IMR-90 (cell line): ENCODE measurements at regions not wholly inside any gene's neighbourhood (a gene's known extent, or its start where the extent isn't known, plus 50 kb on each side); places are given as distances from the start of the nearest gene placed in this dataset.

Experiments
- ATAC-seq: fragments of 200-7000 bp; cut with Tn5 transposase; 2 replicates; pipeline ENCODE4 v1.9.1; 2020; ENCODE audit warnings: low read depth, mild to moderate bottlenecking, moderate library complexity
- BruUV-seq: library from RNA; stranded (reverse); fragments of 400-500 nt; replicated peaks from 2 replicates; lab custom pipeline; 2021; lab: Mats Ljungman, UMichigan
- CTCF ChIA-PET: fragments of 300-600 bp; formaldehyde crosslinking; extraction: SDS; loops from one replicate; lab custom pipeline; 2021; ENCODE audit warnings: antibody characterized with exemption; lab: Yijun Ruan, JAX
- POLR2A ChIA-PET: fragments of 300-600 bp; sonication (Branson Sonifier 250); formaldehyde crosslinking; loops from one replicate; lab custom pipeline; 2022; ENCODE audit warnings: antibody characterized with exemption; ENCODE audit not compliant: unreplicated experiment; lab: Charles Lee
- DNase-seq: peaks from one replicate; pipeline ENCODE4 v3.0.0; 2013
- H2AFZ ChIP-seq: replicated peaks from 2 replicates; pipeline ENCODE3; 2013; ENCODE audit warnings: low read length, mild to moderate bottlenecking; ENCODE audit not compliant: poor library complexity
- H2AK5ac ChIP-seq: 2 replicates; pipeline ENCODE4 v1.6.1; 2013; ENCODE audit warnings: low read depth, low read length, inconsistent platforms
- H2AK9ac ChIP-seq: replicated peaks from 2 replicates; pipeline ENCODE3; 2013; ENCODE audit warnings: mild to moderate bottlenecking, low read depth, low read length, moderate library complexity; ENCODE audit not compliant: poor library complexity
- H2BK120ac ChIP-seq: 2 replicates; pipeline ENCODE4 v1.6.1; 2013; ENCODE audit warnings: low read depth, low read length, inconsistent platforms
- H2BK15ac ChIP-seq: 3 replicates; pipeline ENCODE4 v1.6.1; 2013; ENCODE audit warnings: low read depth, low read length, inconsistent platforms
- H2BK20ac ChIP-seq: 2 replicates; pipeline ENCODE4 v1.6.1; 2013; ENCODE audit warnings: low read depth, mild to moderate bottlenecking, inconsistent platforms, low read length, moderate library complexity
- H2BK5ac ChIP-seq: 2 replicates; pipeline ENCODE4 v1.6.1; 2013; ENCODE audit warnings: mild to moderate bottlenecking, low read depth, low read length, inconsistent platforms; ENCODE audit not compliant: poor library complexity, severe bottlenecking
- H3K14ac ChIP-seq: replicated peaks from 2 replicates; pipeline ENCODE4 v1.6.1; 2013; ENCODE audit warnings: low read depth, low read length, inconsistent platforms
- H3K18ac ChIP-seq: 2 replicates; pipeline ENCODE4 v1.6.1; 2013; ENCODE audit warnings: low read depth, low read length, control low read depth
- H3K23ac ChIP-seq: 2 replicates; pipeline ENCODE4 v1.6.1; 2013; ENCODE audit warnings: low read depth, low read length, inconsistent platforms
- H3K27ac ChIP-seq: 2 replicates; pipeline ENCODE4 v1.5.1; 2013; ENCODE audit warnings: mild to moderate bottlenecking, control low read depth, low read length; ENCODE audit not compliant: insufficient read depth
- H3K27me3 ChIP-seq: 2 replicates; pipeline ENCODE4 v1.6.1; 2013; ENCODE audit warnings: low read length; ENCODE audit not compliant: control insufficient read depth, insufficient read depth
- H3K36me3 ChIP-seq: 2 replicates; pipeline ENCODE4 v1.6.1; 2013; ENCODE audit warnings: low read length, mixed read lengths; ENCODE audit not compliant: control insufficient read depth, insufficient read depth
- H3K4ac ChIP-seq: 2 replicates; pipeline ENCODE4 v1.6.1; 2013; ENCODE audit warnings: low read depth, low read length, inconsistent platforms
- H3K4me1 ChIP-seq: 2 replicates; pipeline ENCODE4 v1.6.1; 2013; ENCODE audit warnings: low read length, mixed read lengths; ENCODE audit not compliant: control insufficient read depth, insufficient read depth
- H3K4me2 ChIP-seq: 2 replicates; pipeline ENCODE4 v1.6.1; 2013; ENCODE audit warnings: low read depth, mild to moderate bottlenecking, control low read depth, low read length, moderate library complexity
- H3K4me3 ChIP-seq: 2 replicates; pipeline ENCODE4 v1.5.1; 2013; ENCODE audit warnings: low read depth, mild to moderate bottlenecking, control low read depth, low read length, moderate library complexity; ENCODE audit not compliant: insufficient read depth
- H3K56ac ChIP-seq: 2 replicates; pipeline ENCODE4 v1.6.1; 2013; ENCODE audit warnings: low read length, inconsistent platforms; ENCODE audit not compliant: insufficient read depth; ENCODE audit errors: extremely low read depth
- H3K79me1 ChIP-seq, 2 experiments: 2 replicates each; pipeline ENCODE4 v1.6.1; 2013; ENCODE audit warnings: low read length in 2 of 2, inconsistent platforms in 1 of 2, low read depth in 1 of 2
- H3K9ac ChIP-seq: 2 replicates; pipeline ENCODE4 v1.6.1; 2013; ENCODE audit warnings: low read depth, low read length, control low read depth
- H3K9me1 ChIP-seq: 2 replicates; pipeline ENCODE4 v1.6.1; 2013; ENCODE audit warnings: low read length, inconsistent platforms; ENCODE audit not compliant: insufficient read depth
- H3K9me3 ChIP-seq: 2 replicates; pipeline ENCODE4 v1.6.1; 2013; ENCODE audit warnings: low read length; ENCODE audit not compliant: control insufficient read depth, insufficient read depth
- H4K20me1 ChIP-seq: 2 replicates; pipeline ENCODE4 v1.6.1; 2013; ENCODE audit warnings: low read length, inconsistent platforms; ENCODE audit not compliant: insufficient read depth
- H4K5ac ChIP-seq: 2 replicates; pipeline ENCODE4 v1.6.1; 2013; ENCODE audit warnings: mild to moderate bottlenecking, low read depth, low read length, control low read depth
- H4K8ac ChIP-seq, 2 experiments: 2 replicates each; pipeline ENCODE4 v1.6.1; 2013; ENCODE audit warnings: low read depth in 2 of 2, low read length in 2 of 2, control low read depth in 1 of 2, inconsistent platforms in 1 of 2
- H4K91ac ChIP-seq: 2 replicates; pipeline ENCODE4 v1.6.1; 2013; ENCODE audit warnings: low read depth, low read length, inconsistent platforms; ENCODE audit not compliant: insufficient read depth
- BHLHE40 ChIP-seq: fragments of 150-350 bp; IDR thresholded peaks from 2 replicates; pipeline ENCODE4 v1.6.1; 2016; ENCODE audit warnings: mild to moderate bottlenecking, low read depth, low read length
- ELK1 ChIP-seq: fragments of 150-350 bp; IDR thresholded peaks from 2 replicates; pipeline ENCODE4 v1.6.1; 2016; ENCODE audit warnings: low read depth, mild to moderate bottlenecking, low read length, moderate library complexity, borderline replicate concordance
- FOS ChIP-seq: fragments of 150-350 bp; IDR thresholded peaks from 2 replicates; pipeline ENCODE4 v1.6.1; 2016; ENCODE audit warnings: low read depth, low read length
- RFX5 ChIP-seq: IDR thresholded peaks from 2 replicates; pipeline ENCODE4 v1.8.0; 2012; ENCODE audit warnings: low read depth, mild to moderate bottlenecking, low read length, moderate library complexity
- WGBS, 2 experiments: methylation state at CpG; one replicate each; pipeline versions ENCODE4 v1.1.5 to v1.1.7; 2013; ENCODE audit warnings: missing lambda C conversion rate in 2 of 2; ENCODE audit not compliant: insufficient read length in 1 of 2; ENCODE audit errors: extremely low coverage in 2 of 2; 5-methylcytosine and 5-hydroxymethylcytosine counted together
- dilution Hi-C: fragments of 300-500 bp; cut with HindIII; formaldehyde crosslinking; loops from one replicate; pipeline ENCODE4 v1.14.3; 2018; ENCODE audit warnings: low sequenced_read_pairs; ENCODE audit not compliant: unreplicated experiment
- in situ Hi-C: fragments of 300-500 bp; cut with MboI; formaldehyde crosslinking; loops from 3 replicates; pipeline ENCODE4 v1.14.3; 2019; ENCODE audit warnings: low sequenced_read_pairs, inconsistent platforms, mixed read lengths
- intact Hi-C: fragments of 100-400 bp; cut with micrococcal nuclease; formaldehyde crosslinking; loops from 2 replicates; pipeline ENCODE4 v1.10.0; 2022

GRCh38 chr4:160044693-160045092 lies 941.8 kb downstream of the RAPGEF2 start:
- H4K5ac ChIP-seq, result no peak overlapping the region
- no peak overlapping the region for H2BK15ac ChIP-seq
- H3K4me3 ChIP-seq, result no peak overlapping the region
- no peak for DNase-seq
- no peak overlapping the region for H2BK5ac ChIP-seq
- H2AK9ac ChIP-seq, result no peak overlapping the region
- H3K36me3 ChIP-seq, result no peaks in the 10 kb centered on the region
- intact Hi-C loops (no loop called here), in situ Hi-C loops (no loop called here), dilution Hi-C loops (no loop called here)
- no peaks in the 10 kb centered on the region for H3K27me3 ChIP-seq
- POLR2A ChIA-PET, result no interaction called here
- no peak for ATAC-seq
- H3K4me2 ChIP-seq, result no peak overlapping the region
- BruUV-seq, result no TSS peak
- no peak overlapping the region for H3K18ac ChIP-seq
- no peak overlapping the region for H4K91ac ChIP-seq
- H3K9ac ChIP-seq, result no peak overlapping the region
- H4K8ac ChIP-seq, result no peak overlapping the region
- no peak overlapping the region for H2AK5ac ChIP-seq
- H2BK120ac ChIP-seq, result no peak overlapping the region
- CTCF ChIA-PET, result no interaction called here
- no peak overlapping the region for H2BK20ac ChIP-seq
- no peaks in the 10 kb centered on the region for H3K9me1 ChIP-seq
- no peak overlapping the region for H3K23ac ChIP-seq
- H3K9me3 ChIP-seq, result peaks cover 4% of the 10 kb centered on the region; the same call in 1 of the 2 replicates
- H3K56ac ChIP-seq, result no peak overlapping the region
- H3K4me1 ChIP-seq, result no peaks in the 10 kb centered on the region
- H3K14ac ChIP-seq, result no peak overlapping the region
- no peak overlapping the region for H3K27ac ChIP-seq
- no peaks in the 10 kb centered on the region for H4K20me1 ChIP-seq
- no peak overlapping the region for H2AFZ ChIP-seq
- 40% methylated on average over 1 of the region's 2 CpGs; no CpG with 5 or more reads in 1 of the 2 experiments for WGBS, 2 experiments
- H3K4ac ChIP-seq, result no peak overlapping the region
- H3K79me1 ChIP-seq, result no peaks in the 10 kb centered on the region
- TF ChIP-seq ELK1, result no peak
- TF ChIP-seq RFX5, result no peak
- TF ChIP-seq FOS, result no peak
- no peak for TF ChIP-seq BHLHE40
